ENCODE measurements at regions not wholly inside any gene's neighbourhood (a gene's known extent, or its start where the extent isn't known, plus 50 kb on each side); places are given as distances from the start of the nearest gene placed in this dataset.

DNA sequence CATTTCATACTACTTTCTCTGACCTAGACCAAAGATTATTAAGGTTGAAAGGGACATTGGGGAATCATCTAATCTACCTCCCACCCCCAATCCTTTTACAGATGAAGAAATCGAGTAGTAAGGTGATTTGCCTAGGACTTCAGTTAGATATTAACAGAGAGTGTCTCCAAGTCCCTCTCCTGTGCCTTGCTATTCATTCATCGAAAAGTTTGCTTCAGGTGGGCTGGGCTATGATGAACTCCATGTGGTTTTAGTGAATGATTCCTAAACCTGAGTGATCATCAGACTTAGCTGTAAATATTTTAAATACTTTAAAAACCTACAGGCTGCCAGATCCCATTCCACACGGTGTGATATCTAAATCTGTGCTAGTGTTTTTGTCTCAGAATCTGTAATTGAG lies 259.4 kb upstream of the SORCS1 start:
- no peaks in the 10 kb centered on the region for H3K27me3 ChIP-seq (ENCODE audit: control insufficient read depth, insufficient read depth, low read length)
- no CpG with 5 or more reads among the region's 3 CpGs for WGBS (ENCODE audit: insufficient coverage)
- H3K4me1 ChIP-seq (ENCODE audit: control insufficient read depth, insufficient read depth, low read length), result no peaks in the 10 kb centered on the region
- DNase-seq (ENCODE audit: low read depth in 4 of 6, low spot score in 6 of 6), result no peak
- no peak overlapping the region for H3K27ac ChIP-seq (ENCODE audit: low read depth, low read length)
- H3K36me3 ChIP-seq (ENCODE audit: control insufficient read depth, insufficient read depth, low read length), result no peaks in the 10 kb centered on the region
- H3K9me3 ChIP-seq (ENCODE audit: control insufficient read depth, insufficient read depth, low read length), result no peaks in the 10 kb centered on the region
- H3K4me3 ChIP-seq (ENCODE audit: low read depth, low read length), result no peak overlapping the region

GRCh38 chr10:107422681-107423080 lies 258.2 kb upstream of the SORCS1 start:
- H3K4me3 ChIP-seq (ENCODE audit: low read depth, low read length), result no peak overlapping the region
- no peak for DNase-seq (ENCODE audit: low read depth in 4 of 6, low spot score in 6 of 6)
- H3K27ac ChIP-seq (ENCODE audit: low read depth, low read length), result no peak overlapping the region
- no CpG with 5 or more reads among the region's 2 CpGs for WGBS (ENCODE audit: insufficient coverage)
- H3K9me3 ChIP-seq (ENCODE audit: control insufficient read depth, insufficient read depth, low read length), result no peaks in the 10 kb centered on the region
- no peaks in the 10 kb centered on the region for H3K27me3 ChIP-seq (ENCODE audit: control insufficient read depth, insufficient read depth, low read length)
- no peaks in the 10 kb centered on the region for H3K4me1 ChIP-seq (ENCODE audit: control insufficient read depth, insufficient read depth, low read length)
- no peaks in the 10 kb centered on the region for H3K36me3 ChIP-seq (ENCODE audit: control insufficient read depth, insufficient read depth, low read length)

- no peaks in the 10 kb centered on the region for H3K36me3 ChIP-seq (ENCODE audit: control insufficient read depth, insufficient read depth, low read length)
- H3K27me3 ChIP-seq (ENCODE audit: control insufficient read depth, insufficient read depth, low read length), result no peaks in the 10 kb centered on the region
- no peaks in the 10 kb centered on the region for H3K4me1 ChIP-seq (ENCODE audit: control insufficient read depth, insufficient read depth, low read length)
- DNase-seq (ENCODE audit: low read depth in 4 of 6, low spot score in 6 of 6), result peak in 1 of 6 donors; percentile 51
- no peak overlapping the region for H3K27ac ChIP-seq (ENCODE audit: low read depth, low read length)
- WGBS (ENCODE audit: insufficient coverage), result 89% methylated on average over 1 of the region's 3 CpGs
- H3K9me3 ChIP-seq (ENCODE audit: control insufficient read depth, insufficient read depth, low read length), result no peaks in the 10 kb centered on the region
- no peak overlapping the region for H3K4me3 ChIP-seq (ENCODE audit: low read depth, low read length)
These were observed 255.7 kb upstream of the SORCS1 start for GRCh38 chr10:107420196-107420595.

DNA sequence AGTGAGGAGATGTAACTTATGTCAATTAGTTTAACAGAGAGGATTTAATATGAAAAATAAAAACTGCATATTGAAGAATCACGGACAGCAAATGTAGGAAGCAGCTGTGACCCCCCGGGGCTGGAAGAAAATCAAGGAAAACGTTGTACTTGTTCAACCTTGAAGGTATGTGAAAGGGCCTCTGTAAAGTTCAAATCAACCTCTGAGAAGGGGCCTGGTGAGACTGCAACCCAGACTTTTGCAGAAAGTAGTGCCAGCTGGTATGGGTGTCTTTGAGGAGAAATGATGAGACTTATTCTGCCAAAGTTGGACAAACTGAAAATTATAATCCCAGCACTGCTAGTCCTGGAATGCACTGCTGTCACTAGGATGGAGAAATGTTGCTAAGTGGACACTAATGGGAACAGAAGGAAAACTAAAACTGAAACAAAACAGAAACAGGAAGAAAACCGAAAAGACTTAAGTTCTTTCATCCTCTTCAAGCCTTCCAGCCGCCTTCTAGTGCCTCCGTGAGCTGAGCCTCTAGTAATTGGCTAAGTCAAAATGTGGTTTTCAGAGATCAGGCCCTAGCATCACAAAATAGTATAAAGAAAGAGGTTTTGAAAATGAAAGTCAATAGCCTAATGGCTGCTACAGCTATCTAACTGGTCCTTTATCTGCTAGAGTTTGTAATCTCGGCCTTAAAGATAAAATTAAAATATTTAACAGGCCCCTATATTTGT lies 253.7 kb upstream of the SORCS1 start:
- Histone ChIP-seq H3K4me1 (ENCODE audit: control insufficient read depth, insufficient read depth, low read length) (no peaks in the 10 kb centered on the region), H3K27ac (ENCODE audit: low read depth, low read length) (no peak overlapping the region), H3K4me3 (ENCODE audit: low read depth, low read length) (no peak overlapping the region), H3K36me3 (ENCODE audit: control insufficient read depth, insufficient read depth, low read length) (no peaks in the 10 kb centered on the region), H3K9me3 (ENCODE audit: control insufficient read depth, insufficient read depth, low read length) (no peaks in the 10 kb centered on the region), H3K27me3 (ENCODE audit: control insufficient read depth, insufficient read depth, low read length) (no peaks in the 10 kb centered on the region)
- WGBS (ENCODE audit: insufficient coverage), result 58% methylated on average over 3 of the region's 7 CpGs
- no peak for DNase-seq (ENCODE audit: low read depth in 4 of 6, low spot score in 6 of 6)

GRCh38 chr10:107417446-107417845 lies 252.9 kb upstream of the SORCS1 start:
- Histone ChIP-seq H3K9me3 (ENCODE audit: control insufficient read depth, insufficient read depth, low read length) (no peaks in the 10 kb centered on the region), H3K4me3 (ENCODE audit: low read depth, low read length) (no peak overlapping the region), H3K27ac (ENCODE audit: low read depth, low read length) (no peak overlapping the region), H3K4me1 (ENCODE audit: control insufficient read depth, insufficient read depth, low read length) (no peaks in the 10 kb centered on the region), H3K27me3 (ENCODE audit: control insufficient read depth, insufficient read depth, low read length) (no peaks in the 10 kb centered on the region), H3K36me3 (ENCODE audit: control insufficient read depth, insufficient read depth, low read length) (no peaks in the 10 kb centered on the region)
- no peak for DNase-seq (ENCODE audit: low read depth in 4 of 6, low spot score in 6 of 6)
- WGBS (ENCODE audit: insufficient coverage), result 100% methylated on average over 1 of the region's 2 CpGs

- H3K4me1 ChIP-seq (ENCODE audit: control insufficient read depth, insufficient read depth, low read length), result no peaks in the 10 kb centered on the region
- no peak overlapping the region for H3K4me3 ChIP-seq (ENCODE audit: low read depth, low read length)
- H3K36me3 ChIP-seq (ENCODE audit: control insufficient read depth, insufficient read depth, low read length), result no peaks in the 10 kb centered on the region
- no peaks in the 10 kb centered on the region for H3K27me3 ChIP-seq (ENCODE audit: control insufficient read depth, insufficient read depth, low read length)
- no peaks in the 10 kb centered on the region for H3K9me3 ChIP-seq (ENCODE audit: control insufficient read depth, insufficient read depth, low read length)
- H3K27ac ChIP-seq (ENCODE audit: low read depth, low read length), result no peak overlapping the region
- no peak for DNase-seq (ENCODE audit: low read depth in 4 of 6, low spot score in 6 of 6)
- WGBS (ENCODE audit: insufficient coverage), result no CpG with 5 or more reads among the region's 2 CpGs
These were observed 250.9 kb upstream of the SORCS1 start for GRCh38 chr10:107415446-107415845.

- no peak overlapping the region for H3K4me3 ChIP-seq (ENCODE audit: low read depth, low read length)
- H3K4me1 ChIP-seq (ENCODE audit: control insufficient read depth, insufficient read depth, low read length), result no peaks in the 10 kb centered on the region
- no peaks in the 10 kb centered on the region for H3K9me3 ChIP-seq (ENCODE audit: control insufficient read depth, insufficient read depth, low read length)
- H3K36me3 ChIP-seq (ENCODE audit: control insufficient read depth, insufficient read depth, low read length), result no peaks in the 10 kb centered on the region
- no peak overlapping the region for H3K27ac ChIP-seq (ENCODE audit: low read depth, low read length)
- no peak for DNase-seq (ENCODE audit: low read depth in 4 of 6, low spot score in 6 of 6)
- WGBS (ENCODE audit: insufficient coverage), result no CpG with 5 or more reads among the region's 1 CpG
- no peaks in the 10 kb centered on the region for H3K27me3 ChIP-seq (ENCODE audit: control insufficient read depth, insufficient read depth, low read length)
These were observed 249.5 kb upstream of the SORCS1 start for GRCh38 chr10:107413971-107414370.

DNA sequence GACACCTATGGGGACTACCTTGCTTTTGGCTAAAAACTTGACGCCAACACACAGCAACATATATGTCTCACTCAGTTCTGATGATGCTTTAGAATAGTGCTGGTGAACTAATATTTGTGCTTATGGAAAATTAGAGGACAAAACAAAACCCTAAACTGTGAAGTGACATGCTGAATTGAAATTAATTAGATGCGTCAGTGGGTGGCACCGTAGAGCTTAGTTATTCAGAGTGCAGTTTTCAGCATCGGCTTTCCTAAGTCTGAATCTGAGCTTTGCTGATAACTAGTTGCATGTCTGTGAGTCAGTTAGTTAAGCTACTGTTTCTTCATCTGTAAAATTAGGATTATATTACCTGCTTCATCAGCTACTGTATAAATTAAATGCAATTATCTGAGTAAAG lies 245.0 kb upstream of the SORCS1 start:
- DNase-seq (ENCODE audit: low read depth in 4 of 6, low spot score in 6 of 6), result peak in 5 of 6 donors; percentile 4 to 77 (median 12)

DNA sequence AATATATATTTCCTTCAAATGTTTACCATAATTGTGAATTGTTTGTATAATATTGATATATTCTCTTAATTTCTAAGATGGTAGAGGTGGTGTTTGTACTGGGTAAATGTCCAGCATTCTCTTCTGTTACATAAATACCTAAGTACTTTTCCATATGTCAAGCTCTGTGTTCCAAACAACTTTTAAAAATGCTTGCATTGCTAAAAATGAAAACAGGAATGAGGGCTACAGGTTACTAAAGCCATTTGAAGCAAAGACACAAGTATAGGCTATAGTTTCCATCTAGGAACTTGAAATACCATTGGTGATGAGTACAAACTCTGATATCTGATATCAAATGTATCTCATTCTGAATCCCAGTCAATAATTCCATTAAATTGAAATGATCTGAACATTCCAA lies 233.6 kb upstream of the SORCS1 start:
- no peaks in the 10 kb centered on the region for H3K9me3 ChIP-seq (ENCODE audit: control insufficient read depth, insufficient read depth, low read length)
- H3K36me3 ChIP-seq (ENCODE audit: control insufficient read depth, insufficient read depth, low read length), result no peaks in the 10 kb centered on the region
- H3K27ac ChIP-seq (ENCODE audit: low read depth, low read length), result no peak overlapping the region
- H3K4me3 ChIP-seq (ENCODE audit: low read depth, low read length), result no peak overlapping the region
- no peaks in the 10 kb centered on the region for H3K4me1 ChIP-seq (ENCODE audit: control insufficient read depth, insufficient read depth, low read length)
- no peak for DNase-seq (ENCODE audit: low read depth in 4 of 6, low spot score in 6 of 6)
- no peaks in the 10 kb centered on the region for H3K27me3 ChIP-seq (ENCODE audit: control insufficient read depth, insufficient read depth, low read length)

More for the DNA sequence above, 245.0 kb upstream of the SORCS1 start:
- WGBS (ENCODE audit: insufficient coverage), result no CpG with 5 or more reads among the region's 4 CpGs
- H3K9me3 ChIP-seq (ENCODE audit: control insufficient read depth, insufficient read depth, low read length), result no peaks in the 10 kb centered on the region
- no peaks in the 10 kb centered on the region for H3K27me3 ChIP-seq (ENCODE audit: control insufficient read depth, insufficient read depth, low read length)
- H3K36me3 ChIP-seq (ENCODE audit: control insufficient read depth, insufficient read depth, low read length), result no peaks in the 10 kb centered on the region
- H3K27ac ChIP-seq (ENCODE audit: low read depth, low read length), result no peak overlapping the region
- H3K4me3 ChIP-seq (ENCODE audit: low read depth, low read length), result no peak overlapping the region
- no peaks in the 10 kb centered on the region for H3K4me1 ChIP-seq (ENCODE audit: control insufficient read depth, insufficient read depth, low read length)

DNA sequence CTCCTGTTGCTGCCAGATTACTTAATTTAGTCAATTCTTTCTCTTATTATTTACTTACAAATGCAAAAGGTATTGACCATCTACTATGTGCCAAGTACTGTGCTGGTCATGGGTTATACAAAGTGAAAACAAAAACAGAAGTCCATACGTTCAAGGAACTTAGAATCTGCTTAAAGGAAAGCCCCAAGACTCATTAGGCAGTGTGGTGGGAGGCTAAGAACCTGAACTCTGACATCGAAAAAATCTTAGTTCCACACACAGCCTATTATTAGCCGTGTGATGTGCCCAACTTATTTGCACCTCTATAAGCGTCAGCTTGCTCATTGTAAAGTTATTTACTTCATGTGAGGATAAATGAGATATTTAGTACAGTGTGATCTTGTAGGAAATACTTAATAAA lies 227.4 kb upstream of the SORCS1 start:
- no peak overlapping the region for H3K4me3 ChIP-seq (ENCODE audit: low read depth, low read length)
- 83% methylated on average over 1 of the region's 4 CpGs for WGBS (ENCODE audit: insufficient coverage)
- no peaks in the 10 kb centered on the region for H3K27me3 ChIP-seq (ENCODE audit: control insufficient read depth, insufficient read depth, low read length)
- no peak for DNase-seq (ENCODE audit: low read depth in 4 of 6, low spot score in 6 of 6)
- H3K4me1 ChIP-seq (ENCODE audit: control insufficient read depth, insufficient read depth, low read length), result no peaks in the 10 kb centered on the region
- no peak overlapping the region for H3K27ac ChIP-seq (ENCODE audit: low read depth, low read length)
- no peaks in the 10 kb centered on the region for H3K36me3 ChIP-seq (ENCODE audit: control insufficient read depth, insufficient read depth, low read length)
- no peaks in the 10 kb centered on the region for H3K9me3 ChIP-seq (ENCODE audit: control insufficient read depth, insufficient read depth, low read length)
